Suprapubic skin (tissue), 4 donors: ENCODE measurements at regions not wholly inside any gene's neighbourhood (a gene's known extent, or its start where the extent isn't known, plus 50 kb on each side); places are given as distances from the start of the nearest gene placed in this dataset.

Experiments
- DNase-seq, 2 donors: peaks; one replicate each; pipeline ENCODE4 v3.0.0-alpha.2; 2019; ENCODE audit warnings: low spot score in 2 of 2
- H3K27ac ChIP-seq: fragments of 200-600 bp; sonication (generic); one replicate; pipeline ENCODE4 v1.5.1; 2019
- H3K27me3 ChIP-seq: fragments of 200-600 bp; sonication (generic); one replicate; pipeline ENCODE4 v1.5.1; 2019
- H3K36me3 ChIP-seq: fragments of 200-600 bp; sonication (generic); one replicate; pipeline ENCODE4 v1.5.1; 2019
- H3K4me1 ChIP-seq: fragments of 200-600 bp; sonication (generic); one replicate; pipeline ENCODE4 v1.5.1; 2019
- H3K4me3 ChIP-seq: fragments of 200-600 bp; sonication (generic); one replicate; pipeline ENCODE4 v1.5.1; 2019; ENCODE audit warnings: mild to moderate bottlenecking
- H3K9me3 ChIP-seq: fragments of 200-600 bp; sonication (generic); one replicate; pipeline ENCODE4 v1.5.1; 2019
- CTCF ChIP-seq, 2 donors: fragments of 200-600 bp in 1 of 2; fragments of 450-650 bp in 1 of 2; sonication (generic) in 1 of 2; IDR thresholded peaks; one replicate each; pipeline ENCODE4 v1.5.1; 2016 to 2019; ENCODE audit warnings: antibody characterized with exemption in 2 of 2, mild to moderate bottlenecking in 1 of 2, moderate library complexity in 1 of 2
- EP300 ChIP-seq: sonication (generic); formaldehyde crosslinking; IDR thresholded peaks from one replicate; pipeline ENCODE4 v1.6.1; 2017; ENCODE audit warnings: antibody characterized with exemption
- POLR2A ChIP-seq, 2 donors: fragments of 450-650 bp; IDR thresholded peaks; one replicate each; pipeline ENCODE4 v1.6.1; 2017; ENCODE audit warnings: antibody characterized with exemption in 2 of 2, mild to moderate bottlenecking in 2 of 2, moderate library complexity in 2 of 2
- POLR2AphosphoS5 ChIP-seq, 3 donors: sonication (generic); formaldehyde crosslinking; IDR thresholded peaks; one replicate each; pipeline ENCODE4 v1.6.1; 2017; ENCODE audit warnings: antibody characterized with exemption in 3 of 3
- WGBS: methylation state at CpG from one replicate; pipeline ENCODE4 v1.1.5; 2018; 5-methylcytosine and 5-hydroxymethylcytosine counted together

DNA sequence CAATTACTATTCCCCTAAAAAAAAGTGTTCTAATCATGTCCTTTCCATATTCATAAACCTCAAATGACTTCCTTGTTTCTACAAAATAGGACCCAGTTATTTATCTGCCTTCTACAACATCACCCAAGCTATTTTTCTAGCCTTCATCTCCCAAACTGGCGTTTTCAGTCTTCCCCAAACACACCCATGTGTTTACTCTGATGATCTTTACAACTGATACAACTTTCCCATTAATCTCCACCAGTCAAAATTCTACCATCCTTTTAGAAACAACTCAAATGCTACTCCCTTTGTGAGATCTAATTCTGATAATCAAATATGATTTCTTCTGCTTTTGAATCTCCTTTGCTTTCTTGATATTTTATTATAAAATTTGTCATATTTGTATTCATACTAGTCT is 114.5 kb downstream of the DUSP6 start:
- no peaks in the 10 kb centered on the region for H3K36me3 ChIP-seq
- H3K27me3 ChIP-seq = no peaks in the 10 kb centered on the region
- WGBS = 89% methylated on average over 1 of the region's 1 CpG
- H3K27ac ChIP-seq = peak overlapping the region; percentile 3
- no peak for DNase-seq
- H3K4me3 ChIP-seq = no peak overlapping the region
- no peak for TF ChIP-seq CTCF (IDR thresholded peaks at IDR 0.05)
- no peak for TF ChIP-seq POLR2A (IDR thresholded peaks at IDR 0.05)
- no peak for TF ChIP-seq EP300
- TF ChIP-seq POLR2AphosphoS5 (IDR thresholded peaks at IDR 0.05) = no peak
- H3K4me1 ChIP-seq = peaks cover 24% of the 10 kb centered on the region
- H3K9me3 ChIP-seq = no peaks in the 10 kb centered on the region

GRCh38 chr12:89236748-89237383 is 115.4 kb downstream of the DUSP6 start:
- H3K27ac ChIP-seq = peak overlapping the region; percentile 44
- WGBS = 73% methylated on average over 3 of the region's 3 CpGs

DNA sequence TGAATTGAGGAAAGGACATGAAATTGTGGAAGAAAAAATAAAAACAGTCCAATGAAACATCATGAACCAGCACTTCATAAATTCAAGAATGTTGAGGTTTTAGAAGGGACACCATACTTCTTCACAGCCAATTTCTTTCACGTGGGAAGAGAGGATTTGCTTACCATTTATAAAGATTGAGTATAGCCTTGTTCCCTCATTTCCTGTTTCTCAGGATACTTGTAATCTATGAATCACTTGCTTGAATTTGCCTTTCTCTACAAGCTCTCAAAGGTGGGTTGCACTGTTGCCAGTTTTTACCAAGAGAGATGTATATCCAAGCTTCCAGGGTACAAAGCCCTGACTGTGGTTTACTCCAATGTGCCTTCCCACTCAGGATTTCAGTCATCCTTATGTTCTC is 116.1 kb downstream of the DUSP6 start:
- no peak for DNase-seq
- Histone ChIP-seq H3K4me3 (no peak overlapping the region), H3K36me3 (no peaks in the 10 kb centered on the region), H3K4me1 (peaks cover 26% of the 10 kb centered on the region), H3K27ac (peak overlapping the region; percentile 44), H3K27me3 (no peaks in the 10 kb centered on the region), H3K9me3 (no peaks in the 10 kb centered on the region)
- no peak for TF ChIP-seq EP300
- TF ChIP-seq POLR2A (IDR thresholded peaks at IDR 0.05) = no peak
- TF ChIP-seq POLR2AphosphoS5 (IDR thresholded peaks at IDR 0.05) = no peak
- TF ChIP-seq CTCF (IDR thresholded peaks at IDR 0.05) = no peak
- 24% methylated on average over 1 of the region's 1 CpG for WGBS

More at GRCh38 chr12:89236748-89237383, 115.4 kb downstream of the DUSP6 start:
- H3K4me3 ChIP-seq = no peak overlapping the region
- no peaks in the 10 kb centered on the region for H3K36me3 ChIP-seq
- peaks cover 24% of the 10 kb centered on the region for H3K4me1 ChIP-seq
- no peaks in the 10 kb centered on the region for H3K9me3 ChIP-seq
- H3K27me3 ChIP-seq = no peaks in the 10 kb centered on the region
- TF ChIP-seq POLR2AphosphoS5 (IDR thresholded peaks at IDR 0.05) (no peak), EP300 (no peak), POLR2A (IDR thresholded peaks at IDR 0.05) (no peak), CTCF (IDR thresholded peaks at IDR 0.05) (no peak)
- DNase-seq = no peak

DNA sequence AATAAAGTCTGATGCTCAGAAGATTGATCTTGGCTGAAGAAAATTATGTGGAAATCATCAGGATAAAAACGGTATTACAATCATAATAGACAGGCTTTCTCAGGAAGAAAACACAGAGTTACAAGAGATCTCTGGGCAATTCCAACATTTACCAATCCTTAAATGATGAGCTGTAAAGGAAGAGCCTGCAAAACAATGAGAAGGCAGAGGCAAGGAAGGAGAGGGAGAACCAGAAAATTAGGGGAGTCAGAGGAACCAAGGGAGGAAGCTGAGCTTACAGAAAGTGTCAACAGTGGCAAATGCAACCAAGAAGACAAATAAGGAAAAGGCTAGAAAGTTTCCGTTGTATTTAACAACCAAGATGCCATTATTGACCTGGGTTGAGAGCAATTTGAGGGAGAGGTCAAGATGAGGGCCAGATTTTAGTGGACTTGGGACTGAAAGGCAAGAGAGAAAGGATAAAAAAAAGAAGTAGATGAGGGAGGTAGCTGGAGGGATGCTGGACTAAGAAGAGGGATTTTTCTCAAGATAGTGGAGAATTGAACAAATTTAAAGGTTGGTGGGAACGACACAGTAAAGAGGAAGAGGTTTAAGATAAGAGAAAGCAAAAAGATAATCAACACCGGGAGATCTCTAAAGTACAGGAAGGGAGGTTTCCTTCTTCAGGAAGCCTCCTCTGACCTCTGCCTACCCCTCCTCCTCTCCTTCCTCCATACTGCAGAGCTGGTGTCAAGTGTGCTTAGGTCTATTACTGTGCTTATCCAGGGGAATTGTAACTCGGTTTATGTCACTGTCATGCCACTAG is 116.9 kb downstream of the DUSP6 start:
- no peak overlapping the region for H3K4me3 ChIP-seq
- H3K36me3 ChIP-seq = no peaks in the 10 kb centered on the region
- DNase-seq = no peak
- no peaks in the 10 kb centered on the region for H3K9me3 ChIP-seq
- WGBS = 55% methylated on average over 5 of the region's 5 CpGs
- H3K27me3 ChIP-seq = no peaks in the 10 kb centered on the region
- no peak for TF ChIP-seq CTCF (IDR thresholded peaks at IDR 0.05)
- TF ChIP-seq POLR2A (IDR thresholded peaks at IDR 0.05) = no peak
- TF ChIP-seq POLR2AphosphoS5 (IDR thresholded peaks at IDR 0.05) = no peak
- no peak for TF ChIP-seq EP300
- no peak overlapping the region for H3K27ac ChIP-seq
- peaks cover 33% of the 10 kb centered on the region for H3K4me1 ChIP-seq

- no peaks in the 10 kb centered on the region for H3K9me3 ChIP-seq
- H3K27ac ChIP-seq = no peak overlapping the region
- H3K4me3 ChIP-seq = no peak overlapping the region
- TF ChIP-seq POLR2AphosphoS5 (IDR thresholded peaks at IDR 0.05) = no peak
- TF ChIP-seq CTCF (IDR thresholded peaks at IDR 0.05) = no peak
- no peak for TF ChIP-seq EP300
- no peak for TF ChIP-seq POLR2A (IDR thresholded peaks at IDR 0.05)
- H3K27me3 ChIP-seq = no peaks in the 10 kb centered on the region
- H3K4me1 ChIP-seq = peaks cover 37% of the 10 kb centered on the region
- H3K36me3 ChIP-seq = no peaks in the 10 kb centered on the region
- WGBS = 86% methylated on average over 4 of the region's 4 CpGs
- DNase-seq = no peak
Observed at GRCh38 chr12:89234324-89235114, 117.8 kb downstream of the DUSP6 start.
